Lower leg skin (tissue), 4 donors: ENCODE measurements at regions not wholly inside any gene's neighbourhood (a gene's known extent, or its start where the extent isn't known, plus 50 kb on each side); places are given as distances from the start of the nearest gene placed in this dataset.

Source experiments
- DNase-seq, 2 donors: peaks; one replicate each; pipeline ENCODE4 v3.0.0-alpha.2; 2019; ENCODE audit warnings: low spot score in 2 of 2
- H3K4me3 ChIP-seq: fragments of 200-600 bp; sonication (generic); 2 replicates; pipeline ENCODE4 v1.5.1; 2017; ENCODE audit warnings: mild to moderate bottlenecking, low read depth; ENCODE audit not compliant: poor library complexity, severe bottlenecking
- CTCF ChIP-seq, 3 donors: fragments of 450-650 bp; IDR thresholded peaks; one replicate each; pipeline ENCODE4 v1.5.1; 2016; ENCODE audit warnings: antibody characterized with exemption in 3 of 3, mild to moderate bottlenecking in 3 of 3, moderate library complexity in 2 of 3
- POLR2A ChIP-seq, 2 donors: fragments of 450-650 bp; IDR thresholded peaks; one replicate each; pipeline ENCODE4 v1.6.1; 2016 to 2017; ENCODE audit warnings: antibody characterized with exemption in 2 of 2, mild to moderate bottlenecking in 1 of 2, moderate library complexity in 1 of 2
- WGBS, 2 donors: methylation state at CpG; one replicate each; pipeline ENCODE4 v1.1.5; 2018; 5-methylcytosine and 5-hydroxymethylcytosine counted together
- intact Hi-C: fragments of 100-400 bp; cut with DNase I; formaldehyde crosslinking; loops from one replicate; pipeline ENCODE4 v1.15.0; 2023; ENCODE audit warnings: low total_unique reads

- 67 to 82% methylated on average over 7 of the region's 7 CpGs for WGBS, 2 donors
- TF ChIP-seq POLR2A (IDR thresholded peaks at IDR 0.05) (no peak), CTCF (IDR thresholded peaks at IDR 0.05) (no peak)
- DNase-seq, result no peak
- H3K4me3 ChIP-seq, result no peak overlapping the region
- intact Hi-C loops, result no loop called here
Measured at GRCh38 chr12:3950714-3951320, 77.6 kb upstream of the PARP11 start.

- no peak for TF ChIP-seq CTCF (IDR thresholded peaks at IDR 0.05)
- no peak for TF ChIP-seq POLR2A (IDR thresholded peaks at IDR 0.05)
- WGBS, 2 donors, result 47 to 59% methylated on average over 5 of the region's 5 CpGs
- DNase-seq, result no peak
- intact Hi-C loops, result no loop called here
- no peak overlapping the region for H3K4me3 ChIP-seq
Measured at GRCh38 chr12:3947781-3948180, 74.6 kb upstream of the PARP11 start.

- TF ChIP-seq CTCF (IDR thresholded peaks at IDR 0.05) (no peak), POLR2A (IDR thresholded peaks at IDR 0.05) (no peak)
- DNase-seq, result no peak
- WGBS, 2 donors, result 61 to 76% methylated on average over 3 of the region's 3 CpGs
- no peak overlapping the region for H3K4me3 ChIP-seq
- intact Hi-C loops, result no loop called here
Measured at GRCh38 chr12:3945671-3946070, 72.5 kb upstream of the PARP11 start.

- 59 to 64% methylated on average over 1 of the region's 1 CpG for WGBS, 2 donors
- DNase-seq, result no peak
- no peak overlapping the region for H3K4me3 ChIP-seq
- intact Hi-C loops, result no loop called here
- TF ChIP-seq CTCF (IDR thresholded peaks at IDR 0.05) (no peak), POLR2A (IDR thresholded peaks at IDR 0.05) (no peak)
Measured at GRCh38 chr12:3944620-3945019, 71.4 kb upstream of the PARP11 start.

- WGBS, 2 donors, result 57 to 80% methylated on average over 3 of the region's 3 CpGs
- TF ChIP-seq POLR2A (IDR thresholded peaks at IDR 0.05) (no peak), CTCF (IDR thresholded peaks at IDR 0.05) (no peak)
- H3K4me3 ChIP-seq, result no peak overlapping the region
- intact Hi-C loops, result no loop called here
- DNase-seq, result no peak
Measured at GRCh38 chr12:3938042-3938544, 64.9 kb upstream of the PARP11 start.

- no peak overlapping the region for H3K4me3 ChIP-seq
- intact Hi-C loops, result no loop called here
- TF ChIP-seq POLR2A (IDR thresholded peaks at IDR 0.05) (no peak), CTCF (IDR thresholded peaks at IDR 0.05) (no peak)
- DNase-seq, result no peak
- WGBS, 2 donors, result 82 to 84% methylated on average over 5 of the region's 5 CpGs
Measured at GRCh38 chr12:3935078-3935477, 61.9 kb upstream of the PARP11 start.
